HepG2 (cell line): ENCODE measurements at regions not wholly inside any gene's neighbourhood (a gene's known extent, or its start where the extent isn't known, plus 50 kb on each side); places are given as distances from the start of the nearest gene placed in this dataset.

Experiments
- ATAC-seq: fragments of 200-7000 bp; cut with Tn5 transposase; 3 replicates; pipeline ENCODE4 v1.9.1; 2020; ENCODE audit warnings: mild to moderate bottlenecking, moderate library complexity
- BruUV-seq: library from RNA; stranded (reverse); fragments of 400-500 nt; replicated peaks from 2 replicates; lab custom pipeline; 2021; lab: Mats Ljungman, UMichigan
- CTCF ChIA-PET: fragments of 300-600 bp; formaldehyde crosslinking; extraction: SDS; loops from one replicate; lab custom pipeline; 2021; ENCODE audit warnings: low total read pairs, inconsistent platforms, low intra/inter-chr PET ratio; lab: Yijun Ruan, JAX
- POLR2A ChIA-PET: fragments of 350-600 bp; sonication (Branson Sonifier 250); formaldehyde crosslinking; loops from one replicate; lab custom pipeline; 2020; ENCODE audit warnings: antibody characterized with exemption, inconsistent platforms; lab: Yijun Ruan, JAX
- DNase-seq: peaks from one replicate; pipeline ENCODE4 v3.0.0-alpha.2; 2015; ENCODE audit warnings: low spot score
- FAIRE-seq: peaks from 3 replicates; lab custom pipeline; 2011; peaks lifted over from hg19 to GRCh38; lab: Jason Lieb, UNC
- H2AFZ ChIP-seq: one replicate; pipeline ENCODE4 v1.6.1; 2011; ENCODE audit warnings: low read length, inconsistent platforms
- H3K27ac ChIP-seq: fragments of 300-600 bp; 3 replicates; pipeline ENCODE4 v1.8.0; 2011; ENCODE audit warnings: mixed run types, mild to moderate bottlenecking, mixed read lengths, low read length, inconsistent platforms; ENCODE audit not compliant: insufficient read depth; ENCODE audit errors: extremely low read length
- H3K27me3 ChIP-seq, 2 experiments: fragments of 200-600 bp in 1 of 2; 2 replicates in 1 of 2; 3 replicates in 1 of 2; pipeline versions ENCODE4 v1.6.0 to v1.8.0; 2011; ENCODE audit warnings: low read length in 2 of 2, mild to moderate bottlenecking in 2 of 2, moderate library complexity in 2 of 2, inconsistent platforms in 1 of 2; ENCODE audit not compliant: insufficient read depth in 2 of 2, control insufficient read depth in 1 of 2
- H3K36me3 ChIP-seq, 2 experiments: fragments of 200-600 bp in 1 of 2; replicated peaks in 1 of 2; 2 replicates in 1 of 2; 3 replicates in 1 of 2; pipeline versions ENCODE4 v1.5.1 to v1.8.0; 2011; ENCODE audit warnings: low read length in 2 of 2, inconsistent platforms in 1 of 2; ENCODE audit not compliant: insufficient read depth in 2 of 2, control insufficient read depth in 1 of 2
- H3K4me1 ChIP-seq: 2 replicates; pipeline ENCODE4 v1.5.1; 2012; ENCODE audit warnings: low read length, inconsistent platforms; ENCODE audit not compliant: insufficient read depth
- H3K4me2 ChIP-seq: 2 replicates; pipeline ENCODE4 v1.6.0; 2011; ENCODE audit warnings: low read depth, low read length, inconsistent platforms
- H3K4me3 ChIP-seq, 3 experiments: fragments of 200-600 bp in 1 of 3; sonication (generic), shearing (Covaris generic) in 1 of 3; replicated peaks in 1 of 3; 2 replicates each; pipeline ENCODE4 v1.5.1; 2011 to 2016; ENCODE audit warnings: low read length in 3 of 3, inconsistent platforms in 2 of 3, low read depth in 2 of 3, mild to moderate bottlenecking in 2 of 3, control low read depth in 1 of 3, mixed read lengths in 1 of 3; ENCODE audit not compliant: insufficient read depth in 1 of 3
- H3K79me2 ChIP-seq: one replicate; pipeline ENCODE4 v1.6.1; 2011; ENCODE audit warnings: low read length, inconsistent platforms; ENCODE audit not compliant: insufficient read depth
- H3K9ac ChIP-seq: 2 replicates; pipeline ENCODE4 v1.6.0; 2011; ENCODE audit warnings: mild to moderate bottlenecking, low read depth, low read length, inconsistent platforms; ENCODE audit not compliant: insufficient read depth
- H3K9me3 ChIP-seq: 2 replicates; pipeline ENCODE4 v1.5.1; 2012; ENCODE audit warnings: mild to moderate bottlenecking, low read length
- H4K20me1 ChIP-seq: 2 replicates; pipeline ENCODE4 v1.6.0; 2011; ENCODE audit warnings: inconsistent platforms, mild to moderate bottlenecking, low read length, moderate library complexity; ENCODE audit not compliant: insufficient read depth
- ATM ChIP-seq: fragments of 450-650 bp; IDR thresholded peaks from 2 replicates; pipeline ENCODE4 v1.7.1; 2017; ENCODE audit warnings: mild to moderate bottlenecking, borderline replicate concordance
- BHLHE40 ChIP-seq: IDR thresholded peaks from 2 replicates; pipeline ENCODE4 v1.6.1; 2011; ENCODE audit warnings: low read length, improper control_type of control experiment
- HNF4G ChIP-seq, 2 experiments: sonication (generic) in 1 of 2; formaldehyde crosslinking in 1 of 2; IDR thresholded peaks; 2 replicates each; pipeline versions ENCODE4 v1.4.0 to v1.6.1; 2011 to 2020; ENCODE audit warnings: borderline replicate concordance in 2 of 2, low read depth in 2 of 2, mild to moderate bottlenecking in 2 of 2, low read length in 1 of 2, missing genetic modification reagents in 1 of 2, moderate library complexity in 1 of 2
- KMT2A ChIP-seq: sonication (generic); formaldehyde crosslinking; IDR thresholded peaks from 2 replicates; pipeline ENCODE4 v1.4.0; 2020; ENCODE audit warnings: missing genetic modification reagents
- NRL ChIP-seq: sonication (generic); formaldehyde crosslinking; IDR thresholded peaks from 2 replicates; pipeline ENCODE4 v1.5.0; 2020; ENCODE audit warnings: missing genetic modification reagents, mild to moderate bottlenecking, moderate library complexity, borderline replicate concordance
- ONECUT2 ChIP-seq: sonication (generic); formaldehyde crosslinking; IDR thresholded peaks from 2 replicates; pipeline ENCODE4 v1.4.0; 2020; ENCODE audit warnings: missing genetic modification reagents
- RFX5 ChIP-seq: IDR thresholded peaks from 2 replicates; pipeline ENCODE4 v1.6.1; 2011; ENCODE audit warnings: low read depth, low read length, improper control_type of control experiment
- TMF1 ChIP-seq: sonication (generic); formaldehyde crosslinking; IDR thresholded peaks from 2 replicates; pipeline ENCODE4 v1.8.1; 2022; ENCODE audit warnings: low read depth, missing genetic modification reagents
- ZNF557 ChIP-seq: sonication (generic); formaldehyde crosslinking; IDR thresholded peaks from 2 replicates; pipeline ENCODE4 v1.4.0; 2020; ENCODE audit warnings: missing genetic modification reagents
- ZNF841 ChIP-seq: sonication (generic); formaldehyde crosslinking; IDR thresholded peaks from 2 replicates; pipeline ENCODE4 v1.8.1; 2023; ENCODE audit warnings: missing genetic modification reagents, borderline replicate concordance
- WGBS: methylation state at CpG from one replicate; pipeline ENCODE4 v1.1.6; 2017; ENCODE audit warnings: low lambda C conversion rate; 5-methylcytosine and 5-hydroxymethylcytosine counted together
- in situ Hi-C: cut with HindIII; loops from 2 replicates; pipeline ENCODE4 v1.10.0; 2017; ENCODE audit warnings: low pct_unique_long_range_greater_than_20kb; ENCODE audit not compliant: extremely low pct_ligation_motif_present
- intact Hi-C: fragments of 100-400 bp; cut with micrococcal nuclease; formaldehyde crosslinking; loops from one replicate; pipeline ENCODE4 v1.10.0; 2022; ENCODE audit not compliant: unreplicated experiment
- TF ChIP-seq, protein P1 (sequence below): sonication (generic); formaldehyde crosslinking; IDR thresholded peaks from 2 replicates; pipeline ENCODE4 v1.8.0; 2022; ENCODE audit warnings: mild to moderate bottlenecking, missing genetic modification reagents; ENCODE audit not compliant: insufficient replicate concordance
- TF ChIP-seq, protein P2 (sequence below): sonication (generic); formaldehyde crosslinking; conservative IDR thresholded peaks from 2 replicates; pipeline ENCODE4 v1.4.0; 2020; ENCODE audit warnings: missing genetic modification reagents
- TF ChIP-seq, protein P3 (sequence below): sonication (generic); formaldehyde crosslinking; IDR thresholded peaks from 2 replicates; pipeline ENCODE4 v1.4.0; 2020; ENCODE audit warnings: missing genetic modification reagents
- TF ChIP-seq, protein P4 (sequence below): IDR thresholded peaks from 2 replicates; pipeline ENCODE4 v1.6.1; 2016; ENCODE audit warnings: mild to moderate bottlenecking

DNA sequence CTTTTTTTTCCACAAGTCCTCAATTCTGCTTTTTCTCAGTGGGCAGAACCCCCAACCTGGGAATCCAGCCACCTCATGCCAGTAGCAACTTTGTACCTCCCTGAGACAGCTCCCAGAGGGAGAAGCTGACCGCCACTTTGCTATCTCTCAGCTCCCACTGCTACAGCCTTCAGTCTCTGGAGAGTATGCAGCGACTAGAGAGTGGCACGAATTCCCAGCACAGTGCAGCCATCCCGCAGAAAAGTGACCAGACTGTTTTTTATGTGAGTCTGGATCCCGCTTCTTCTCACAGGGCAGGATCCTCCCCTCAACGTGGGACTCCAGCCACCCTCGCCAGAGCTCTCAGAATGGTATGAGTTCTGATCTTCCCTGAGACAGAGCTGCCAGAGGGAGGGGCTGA, 1234.6 kb downstream of the FAM133A start:
- ATAC-seq (no peak), FAIRE-seq (no peak), DNase-seq (no peak)
- H3K4me3 ChIP-seq: no peak overlapping the region
- no peak overlapping the region for H3K9ac ChIP-seq
- CTCF ChIA-PET: no interaction called here
- H3K79me2 ChIP-seq: no peaks in the 10 kb centered on the region
- H3K4me1 ChIP-seq: no peaks in the 10 kb centered on the region
- H3K4me2 ChIP-seq: no peak overlapping the region
- WGBS: 6% methylated on average over 5 of the region's 7 CpGs
- H4K20me1 ChIP-seq: no peaks in the 10 kb centered on the region
- no peaks in the 10 kb centered on the region for H3K9me3 ChIP-seq
- BruUV-seq: no TSS peak
- POLR2A ChIA-PET: no interaction called here
- H3K27me3 ChIP-seq: no peaks in the 10 kb centered on the region
- H3K27ac ChIP-seq: no peak overlapping the region
- intact Hi-C loops: no loop called here
- no peaks in the 10 kb centered on the region for H3K36me3 ChIP-seq
- H2AFZ ChIP-seq: no peak overlapping the region
- in situ Hi-C loops: no loop called here
- TF ChIP-seq, protein P1, sequence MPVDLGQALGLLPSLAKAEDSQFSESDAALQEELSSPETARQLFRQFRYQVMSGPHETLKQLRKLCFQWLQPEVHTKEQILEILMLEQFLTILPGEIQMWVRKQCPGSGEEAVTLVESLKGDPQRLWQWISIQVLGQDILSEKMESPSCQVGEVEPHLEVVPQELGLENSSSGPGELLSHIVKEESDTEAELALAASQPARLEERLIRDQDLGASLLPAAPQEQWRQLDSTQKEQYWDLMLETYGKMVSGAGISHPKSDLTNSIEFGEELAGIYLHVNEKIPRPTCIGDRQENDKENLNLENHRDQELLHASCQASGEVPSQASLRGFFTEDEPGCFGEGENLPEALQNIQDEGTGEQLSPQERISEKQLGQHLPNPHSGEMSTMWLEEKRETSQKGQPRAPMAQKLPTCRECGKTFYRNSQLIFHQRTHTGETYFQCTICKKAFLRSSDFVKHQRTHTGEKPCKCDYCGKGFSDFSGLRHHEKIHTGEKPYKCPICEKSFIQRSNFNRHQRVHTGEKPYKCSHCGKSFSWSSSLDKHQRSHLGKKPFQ (CRISPR knock-in tag): no peak
- TF ChIP-seq, protein P2, sequence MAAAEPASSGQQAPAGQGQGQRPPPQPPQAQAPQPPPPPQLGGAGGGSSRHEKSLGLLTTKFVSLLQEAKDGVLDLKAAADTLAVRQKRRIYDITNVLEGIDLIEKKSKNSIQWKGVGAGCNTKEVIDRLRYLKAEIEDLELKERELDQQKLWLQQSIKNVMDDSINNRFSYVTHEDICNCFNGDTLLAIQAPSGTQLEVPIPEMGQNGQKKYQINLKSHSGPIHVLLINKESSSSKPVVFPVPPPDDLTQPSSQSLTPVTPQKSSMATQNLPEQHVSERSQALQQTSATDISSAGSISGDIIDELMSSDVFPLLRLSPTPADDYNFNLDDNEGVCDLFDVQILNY (CRISPR knock-in tag): no peak
- TF ChIP-seq ZNF557 (CRISPR knock-in tag) (no peak), BHLHE40 (no peak), TMF1 (CRISPR knock-in tag) (no peak), ATM (no peak), HNF4G (IDR thresholded peaks at IDR 0.05; ENCODE audit: borderline replicate concordance, low read depth, low read length) (no peak), HNF4G (CRISPR knock-in tag; IDR thresholded peaks at IDR 0.05; ENCODE audit: borderline replicate concordance, low read depth) (no peak), RFX5 (no peak), ZNF841 (CRISPR knock-in tag) (no peak), NRL (CRISPR knock-in tag) (no peak), ONECUT2 (CRISPR knock-in tag) (no peak), KMT2A (no peak)
- TF ChIP-seq, protein P3, sequence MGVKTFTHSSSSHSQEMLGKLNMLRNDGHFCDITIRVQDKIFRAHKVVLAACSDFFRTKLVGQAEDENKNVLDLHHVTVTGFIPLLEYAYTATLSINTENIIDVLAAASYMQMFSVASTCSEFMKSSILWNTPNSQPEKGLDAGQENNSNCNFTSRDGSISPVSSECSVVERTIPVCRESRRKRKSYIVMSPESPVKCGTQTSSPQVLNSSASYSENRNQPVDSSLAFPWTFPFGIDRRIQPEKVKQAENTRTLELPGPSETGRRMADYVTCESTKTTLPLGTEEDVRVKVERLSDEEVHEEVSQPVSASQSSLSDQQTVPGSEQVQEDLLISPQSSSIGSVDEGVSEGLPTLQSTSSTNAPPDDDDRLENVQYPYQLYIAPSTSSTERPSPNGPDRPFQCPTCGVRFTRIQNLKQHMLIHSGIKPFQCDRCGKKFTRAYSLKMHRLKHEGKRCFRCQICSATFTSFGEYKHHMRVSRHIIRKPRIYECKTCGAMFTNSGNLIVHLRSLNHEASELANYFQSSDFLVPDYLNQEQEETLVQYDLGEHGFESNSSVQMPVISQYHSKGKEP (CRISPR knock-in tag): no peak
- TF ChIP-seq, protein P4, sequence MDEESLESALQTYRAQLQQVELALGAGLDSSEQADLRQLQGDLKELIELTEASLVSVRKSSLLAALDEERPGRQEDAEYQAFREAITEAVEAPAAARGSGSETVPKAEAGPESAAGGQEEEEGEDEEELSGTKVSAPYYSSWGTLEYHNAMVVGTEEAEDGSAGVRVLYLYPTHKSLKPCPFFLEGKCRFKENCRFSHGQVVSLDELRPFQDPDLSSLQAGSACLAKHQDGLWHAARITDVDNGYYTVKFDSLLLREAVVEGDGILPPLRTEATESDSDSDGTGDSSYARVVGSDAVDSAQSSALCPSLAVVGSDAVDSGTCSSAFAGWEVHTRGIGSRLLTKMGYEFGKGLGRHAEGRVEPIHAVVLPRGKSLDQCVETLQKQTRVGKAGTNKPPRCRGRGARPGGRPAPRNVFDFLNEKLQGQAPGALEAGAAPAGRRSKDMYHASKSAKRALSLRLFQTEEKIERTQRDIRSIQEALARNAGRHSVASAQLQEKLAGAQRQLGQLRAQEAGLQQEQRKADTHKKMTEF: no peak
